H7 (cell line): ENCODE measurements at regions not wholly inside any gene's neighbourhood (a gene's known extent, or its start where the extent isn't known, plus 50 kb on each side); places are given as distances from the start of the nearest gene placed in this dataset.
"Not testable (repeated sequence)": the region's sequence is repeated elsewhere in the genome, so short reads cannot be mapped to it uniquely, and the experiment has no call there.

Experiments used
- DNase-seq: peaks from one replicate; pipeline ENCODE4 v3.0.0; 2012
- H3K27me3 ChIP-seq: 2 replicates; pipeline ENCODE4 v1.6.0; 2011; ENCODE audit warnings: mild to moderate bottlenecking, low read length; ENCODE audit not compliant: control insufficient read depth, insufficient read depth
- H3K36me3 ChIP-seq: replicated peaks from 2 replicates; pipeline ENCODE4 v1.5.1; 2011; ENCODE audit warnings: low read length; ENCODE audit not compliant: control insufficient read depth, insufficient read depth
- H3K4me3 ChIP-seq: 2 replicates; pipeline ENCODE4 v1.5.1; 2011; ENCODE audit warnings: low read depth, mild to moderate bottlenecking, control low read depth, low read length, moderate library complexity; ENCODE audit not compliant: insufficient read depth

GRCh38 chr20:53866794-53867740 is 203.3 kb downstream of the BCAS1 start:
- Histone ChIP-seq H3K36me3 (no peaks in the 10 kb centered on the region), H3K27me3 (no peaks in the 10 kb centered on the region), H3K4me3 (no peak overlapping the region)
- DNase-seq, result no peak

- DNase-seq, result no peak
- no peaks in the 10 kb centered on the region for H3K27me3 ChIP-seq
- H3K36me3 ChIP-seq, result no peaks in the 10 kb centered on the region
- H3K4me3 ChIP-seq, result no peak overlapping the region
Measured at GRCh38 chr20:53865901-53866793, 204.2 kb downstream of the BCAS1 start.

GRCh38 chr20:53864765-53865683 is 205.4 kb downstream of the BCAS1 start:
- DNase-seq, H3K4me3 ChIP-seq, H3K36me3 ChIP-seq, H3K27me3 ChIP-seq: not testable (repeated sequence)

- H3K27me3 ChIP-seq, DNase-seq, H3K36me3 ChIP-seq, H3K4me3 ChIP-seq: not testable (repeated sequence)
Measured at GRCh38 chr20:53863923-53864641, 206.3 kb downstream of the BCAS1 start.

GRCh38 chr20:53863535-53863922 is 206.9 kb downstream of the BCAS1 start:
- not testable (repeated sequence) for DNase-seq, H3K27me3 ChIP-seq, H3K36me3 ChIP-seq, H3K4me3 ChIP-seq

GRCh38 chr20:53863039-53863438 is 207.4 kb downstream of the BCAS1 start:
- not testable (repeated sequence) for H3K27me3 ChIP-seq, H3K36me3 ChIP-seq, DNase-seq, H3K4me3 ChIP-seq

GRCh38 chr20:53862490-53862889 is 207.9 kb downstream of the BCAS1 start:
- DNase-seq, H3K4me3 ChIP-seq, H3K36me3 ChIP-seq, H3K27me3 ChIP-seq: not testable (repeated sequence)

- H3K27me3 ChIP-seq, H3K4me3 ChIP-seq, DNase-seq: not testable (repeated sequence)
Measured at GRCh38 chr20:53862136-53862397, 208.3 kb downstream of the BCAS1 start.

GRCh38 chr20:53859684-53860083 is 210.7 kb downstream of the BCAS1 start:
- H3K36me3 ChIP-seq, result no peaks in the 10 kb centered on the region
- H3K27me3 ChIP-seq, result no peaks in the 10 kb centered on the region
- no peak overlapping the region for H3K4me3 ChIP-seq
- DNase-seq, result no peak

More at GRCh38 chr20:53862136-53862397, 208.3 kb downstream of the BCAS1 start:
- not testable (repeated sequence) for H3K36me3 ChIP-seq

GRCh38 chr20:53859009-53859408 is 211.4 kb downstream of the BCAS1 start:
- not testable (repeated sequence) for H3K36me3 ChIP-seq, H3K27me3 ChIP-seq, H3K4me3 ChIP-seq, DNase-seq

- DNase-seq, H3K27me3 ChIP-seq, H3K36me3 ChIP-seq, H3K4me3 ChIP-seq: not testable (repeated sequence)
Measured at GRCh38 chr20:53858516-53858915, 211.9 kb downstream of the BCAS1 start.

GRCh38 chr20:53857723-53858236 is 212.6 kb downstream of the BCAS1 start:
- no peaks in the 10 kb centered on the region for H3K27me3 ChIP-seq
- H3K36me3 ChIP-seq, result no peaks in the 10 kb centered on the region
- DNase-seq, result peak; percentile 38
- no peak overlapping the region for H3K4me3 ChIP-seq

GRCh38 chr20:53856300-53857295 is 213.8 kb downstream of the BCAS1 start:
- Histone ChIP-seq H3K36me3 (no peaks in the 10 kb centered on the region), H3K4me3 (no peak overlapping the region), H3K27me3 (no peaks in the 10 kb centered on the region)
- no peak for DNase-seq
